Keratinocyte (primary cell): ENCODE measurements at regions not wholly inside any gene's neighbourhood (a gene's known extent, or its start where the extent isn't known, plus 50 kb on each side); places are given as distances from the start of the nearest gene placed in this dataset.

ENCODE experiments used
- EZH2 ChIP-seq: IDR thresholded peaks from one replicate; pipeline ENCODE4 v1.6.1; 2012; ENCODE audit warnings: inconsistent platforms, mild to moderate bottlenecking, low read length, moderate library complexity
- TF ChIP-seq, protein P1 (sequence below), 3 experiments: IDR thresholded peaks in 1 of 3; conservative IDR thresholded peaks in 1 of 3; optimal IDR thresholded peaks in 1 of 3; 2 replicates in 2 of 3; 3 replicates in 1 of 3; pipeline versions ENCODE3 to v1.5.1; 2011; ENCODE audit warnings: low read length in 3 of 3, mild to moderate bottlenecking in 3 of 3, moderate library complexity in 2 of 3, control low read depth in 1 of 3, inconsistent platforms in 1 of 3; ENCODE audit not compliant: insufficient read depth in 2 of 3; ENCODE audit errors: extremely low read depth in 1 of 3

DNA sequence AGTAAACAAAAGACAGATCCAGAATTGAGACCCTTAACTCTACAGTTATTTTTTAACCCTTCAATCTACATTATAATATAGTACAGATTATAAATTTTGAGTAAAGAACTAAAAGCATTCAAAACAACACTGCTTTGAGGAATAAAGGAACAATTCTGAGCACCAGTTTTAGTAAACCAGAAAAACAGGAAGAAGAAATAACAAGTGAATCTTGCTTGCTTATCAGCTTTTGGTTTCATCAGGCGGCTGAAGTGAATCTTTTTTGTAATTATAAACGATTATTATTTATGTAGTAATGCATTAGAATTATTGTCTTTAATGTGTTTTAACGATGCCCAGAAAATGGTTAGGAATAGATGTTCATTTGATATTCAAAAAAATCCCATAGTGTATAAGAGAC is 305.4 kb downstream of the ARAP2 start:
- TF ChIP-seq, protein P1, sequence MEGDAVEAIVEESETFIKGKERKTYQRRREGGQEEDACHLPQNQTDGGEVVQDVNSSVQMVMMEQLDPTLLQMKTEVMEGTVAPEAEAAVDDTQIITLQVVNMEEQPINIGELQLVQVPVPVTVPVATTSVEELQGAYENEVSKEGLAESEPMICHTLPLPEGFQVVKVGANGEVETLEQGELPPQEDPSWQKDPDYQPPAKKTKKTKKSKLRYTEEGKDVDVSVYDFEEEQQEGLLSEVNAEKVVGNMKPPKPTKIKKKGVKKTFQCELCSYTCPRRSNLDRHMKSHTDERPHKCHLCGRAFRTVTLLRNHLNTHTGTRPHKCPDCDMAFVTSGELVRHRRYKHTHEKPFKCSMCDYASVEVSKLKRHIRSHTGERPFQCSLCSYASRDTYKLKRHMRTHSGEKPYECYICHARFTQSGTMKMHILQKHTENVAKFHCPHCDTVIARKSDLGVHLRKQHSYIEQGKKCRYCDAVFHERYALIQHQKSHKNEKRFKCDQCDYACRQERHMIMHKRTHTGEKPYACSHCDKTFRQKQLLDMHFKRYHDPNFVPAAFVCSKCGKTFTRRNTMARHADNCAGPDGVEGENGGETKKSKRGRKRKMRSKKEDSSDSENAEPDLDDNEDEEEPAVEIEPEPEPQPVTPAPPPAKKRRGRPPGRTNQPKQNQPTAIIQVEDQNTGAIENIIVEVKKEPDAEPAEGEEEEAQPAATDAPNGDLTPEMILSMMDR (optimal IDR thresholded peaks at IDR 0.05 in 1 of 3, IDR thresholded peaks at IDR 0.05 in 1 of 3, conservative IDR thresholded peaks at IDR 0.05 in 1 of 3; ENCODE audit: extremely low read depth in 1 of 3, insufficient read depth in 2 of 3, low read length in 3 of 3): no peak
- TF ChIP-seq EZH2: no peak
